Astrocyte of the cerebellum (primary cell): ENCODE measurements at regions not wholly inside any gene's neighbourhood (a gene's known extent, or its start where the extent isn't known, plus 50 kb on each side); places are given as distances from the start of the nearest gene placed in this dataset.

ENCODE experiments used
- DNase-seq: peaks from one replicate; pipeline ENCODE4 v3.0.0-alpha.2; 2011; ENCODE audit warnings: low read depth
- H3K4me3 ChIP-seq: 2 replicates; pipeline ENCODE4 v1.5.1; 2011; ENCODE audit warnings: mild to moderate bottlenecking, low read depth, low read length, moderate library complexity
- CTCF ChIP-seq: IDR thresholded peaks from 2 replicates; pipeline ENCODE4 v1.5.1; 2012; ENCODE audit warnings: low read length, low read depth, moderate library complexity, mild to moderate bottlenecking; ENCODE audit errors: missing control alignments
- in situ Hi-C: cut with HindIII; loops from 2 replicates; pipeline ENCODE4 v1.10.0; 2017; ENCODE audit warnings: low sequenced_read_pairs

- no peak for TF ChIP-seq CTCF
- DNase-seq, result no peak
- H3K4me3 ChIP-seq, result no peak overlapping the region
- in situ Hi-C loops, result no loop called here
Measured at GRCh38 chr20:4490606-4491280, 195.5 kb upstream of the PRNP start.

- TF ChIP-seq CTCF, result no peak
- DNase-seq, result no peak
- in situ Hi-C loops, result no loop called here
- H3K4me3 ChIP-seq, result no peak overlapping the region
Measured at GRCh38 chr20:4490045-4490444, 196.2 kb upstream of the PRNP start.

- DNase-seq, result no peak
- H3K4me3 ChIP-seq, result no peak overlapping the region
- in situ Hi-C loops, result no loop called here
- TF ChIP-seq CTCF, result no peak
Measured at GRCh38 chr20:4488407-4489339, 197.6 kb upstream of the PRNP start.

GRCh38 chr20:4484379-4484997, 201.8 kb upstream of the PRNP start:
- no peak for DNase-seq
- H3K4me3 ChIP-seq, result no peak overlapping the region
- TF ChIP-seq CTCF, result no peak
- in situ Hi-C loops, result loop anchor here (5.0 kb wide), 2 partner anchors 83 to 232 kb away; no protein-coding TSS in a partner anchor

- no peak for TF ChIP-seq CTCF
- H3K4me3 ChIP-seq, result no peak overlapping the region
- no peak for DNase-seq
- in situ Hi-C loops, result loop anchor here (5.0 kb wide), 2 partner anchors 83 to 232 kb away; no protein-coding TSS in a partner anchor
Measured at GRCh38 chr20:4483961-4484360, 202.3 kb upstream of the PRNP start.

- no peak for DNase-seq
- in situ Hi-C loops, result loop anchor here (5.0 kb wide), 2 partner anchors 84 to 231 kb away; no protein-coding TSS in a partner anchor
- H3K4me3 ChIP-seq, result no peak overlapping the region
- no peak for TF ChIP-seq CTCF
Measured at GRCh38 chr20:4483486-4483885, 202.8 kb upstream of the PRNP start.
